Heart right ventricle (tissue), 16 donors: ENCODE measurements at regions not wholly inside any gene's neighbourhood (a gene's known extent, or its start where the extent isn't known, plus 50 kb on each side); places are given as distances from the start of the nearest gene placed in this dataset.

ENCODE experiments used
- ATAC-seq, 8 donors: fragments of 200-7000 bp; cut with Tn5 transposase; one replicate each; pipeline ENCODE4 v1.9.1; 2020; ENCODE audit warnings: mild to moderate bottlenecking in 8 of 8, moderate library complexity in 8 of 8, moderate number of reproducible peaks in 1 of 8
- DNase-seq, 2 donors: peaks; one replicate each; pipeline ENCODE4 v3.0.0-alpha.2; 2020
- H3K27ac ChIP-seq, 10 donors: fragments of 200-600 bp; sonication (generic) in 2 of 10; one replicate each; pipeline versions ENCODE4 v1.5.0 to v1.8.0; 2020 to 2022; ENCODE audit warnings: mild to moderate bottlenecking in 3 of 10
- H3K27me3 ChIP-seq, 7 donors: fragments of 200-600 bp; one replicate each; pipeline ENCODE4 v1.8.0; 2021 to 2022; ENCODE audit warnings: mild to moderate bottlenecking in 2 of 7
- H3K36me3 ChIP-seq, 9 donors: fragments of 200-600 bp; sonication (generic) in 1 of 9; one replicate each; pipeline versions ENCODE4 v1.5.0 to v1.8.0; 2020 to 2022; ENCODE audit warnings: mild to moderate bottlenecking in 2 of 9
- H3K4me1 ChIP-seq, 9 donors: fragments of 200-600 bp; sonication (generic) in 1 of 9; one replicate each; pipeline versions ENCODE4 v1.5.0 to v1.8.0; 2020 to 2022; ENCODE audit warnings: mild to moderate bottlenecking in 4 of 9
- H3K4me3 ChIP-seq, 10 donors: fragments of 200-600 bp; sonication (generic) in 2 of 10; one replicate each; pipeline versions ENCODE4 v1.5.0 to v1.8.0; 2020 to 2022; ENCODE audit warnings: mild to moderate bottlenecking in 7 of 10, moderate library complexity in 2 of 10
- H3K9me3 ChIP-seq, 11 donors: fragments of 200-600 bp in 10 of 11; sonication (generic) in 2 of 11; one replicate each; pipeline versions ENCODE4 v1.5.0 to v1.8.0; 2013 to 2022; ENCODE audit warnings: mild to moderate bottlenecking in 2 of 11, control low read depth in 1 of 11, moderate library complexity in 1 of 11
- CTCF ChIP-seq, 9 donors: fragments of 200-600 bp; sonication (generic) in 2 of 9; IDR thresholded peaks; one replicate each; pipeline versions ENCODE4 v1.5.0 to v1.8.0; 2021 to 2022; ENCODE audit warnings: antibody characterized with exemption in 9 of 9, mild to moderate bottlenecking in 5 of 9, moderate library complexity in 1 of 9
- WGBS, 2 donors: extraction: QIAGEN DNeasy Blood & Tissue Kit; methylation state at CpG; one replicate each; pipeline ENCODE4 v1.1.7; 2013; ENCODE audit warnings: inconsistent platforms in 1 of 2; 5-methylcytosine and 5-hydroxymethylcytosine counted together
- intact Hi-C, 10 donors: fragments of 100-400 bp; cut with DNase I; formaldehyde crosslinking; loops; one replicate each; pipeline versions ENCODE4 v1.11.1 to v1.14.2; 2022
- donor health status: Arrhythmogenic right ventricular cardiomyopathy.
- donor health status: ischemic (EF 13 %, LVEDD 7.1; RV severe dilation, severe dysfunction).
- donor health status: healthy with polysubstance abuse.
- donor health status: DM: no; HTN: yes; CAD: no.
- donor health status: DM: no; HTN: no; CAD: no.
- donor health status: ischemic (EF 25% LVEDD 6.9; RV normal size, moderate dysfunction).
- donor health status: ischemic (EF 25% LVEDD 5.7; RV mildly dilated, moderate dysfunction).
- donor health status: healthy.
- donor health status: DM: yes; HTN: yes; CAD: no.
- donor health status: Ischemic cardiomyopathy.
- donor health status: ischemic (EF 35%, LVEDD 5.7; RV mildly dilated, moderate dysfunction).
- donor health status: nonischemic (EF 11% LVEDD 7.7; RV severe dilation, severe dysfunction).
- donor health status: DM: yes; HTN: yes; CAD: no.
- donor health status: PGD.
- donor health status: ischemic (EF 29% LVEDD 5.4; RV normal size, mild dysfunction).
- donor health status: nonischemic (EF 23%, LVEDD 6.1; RV moderate dilation, normal function).

- intact Hi-C loops, result no loop called here
Measured at GRCh38 chr1:177444997-177445746, 274.4 kb downstream of the BRINP2 start.

GRCh38 chr1:177443003-177443402, 272.2 kb downstream of the BRINP2 start:
- intact Hi-C loops, result no loop called here
- ATAC-seq, result no peak
- H3K27ac ChIP-seq, result no peak overlapping the region

More at GRCh38 chr1:177444997-177445746, 274.4 kb downstream of the BRINP2 start:
- Histone ChIP-seq H3K27me3 (peaks cover 0 to 45% (median 19%) of the 10 kb centered on the region in 7 donors), H3K36me3 (no peaks in the 10 kb centered on the region), H3K27ac (no peak overlapping the region), H3K4me3 (no peak overlapping the region), H3K4me1 (peaks cover 0 to 4% (median 0%) of the 10 kb centered on the region in 9 donors), H3K9me3 (no peaks in the 10 kb centered on the region)
- no peak for TF ChIP-seq CTCF (IDR thresholded peaks at IDR 0.05)
- ATAC-seq (no peak), DNase-seq (no peak)
- 87 to 89% methylated on average over 3 of the region's 3 CpGs for WGBS, 2 donors

GRCh38 chr1:177442584-177442983, 271.8 kb downstream of the BRINP2 start:
- no peak for TF ChIP-seq CTCF (IDR thresholded peaks at IDR 0.05)
- Histone ChIP-seq H3K27ac (no peak overlapping the region), H3K4me3 (no peak overlapping the region), H3K36me3 (no peaks in the 10 kb centered on the region), H3K4me1 (no peaks in the 10 kb centered on the region), H3K27me3 (peaks cover 0 to 62% (median 23%) of the 10 kb centered on the region in 7 donors), H3K9me3 (no peaks in the 10 kb centered on the region)
- ATAC-seq, result no peak
- 50 to 62% methylated on average over 6 of the region's 6 CpGs for WGBS, 2 donors
- DNase-seq, result no peak
- intact Hi-C loops, result no loop called here

More at GRCh38 chr1:177443003-177443402, 272.2 kb downstream of the BRINP2 start:
- no peaks in the 10 kb centered on the region for H3K4me1 ChIP-seq
- no peaks in the 10 kb centered on the region for H3K36me3 ChIP-seq
- H3K27me3 ChIP-seq, result peaks cover 0 to 61% (median 21%) of the 10 kb centered on the region in 7 donors
- no peaks in the 10 kb centered on the region for H3K9me3 ChIP-seq
- 65 to 69% methylated on average over 3 of the region's 3 CpGs for WGBS, 2 donors
- no peak overlapping the region for H3K4me3 ChIP-seq
- no peak for DNase-seq
- TF ChIP-seq CTCF (IDR thresholded peaks at IDR 0.05), result no peak

- intact Hi-C loops, result no loop called here
- Histone ChIP-seq H3K4me3 (no peak overlapping the region), H3K36me3 (no peaks in the 10 kb centered on the region), H3K27ac (no peak overlapping the region), H3K9me3 (no peaks in the 10 kb centered on the region), H3K27me3 (peaks cover 0 to 68% (median 28%) of the 10 kb centered on the region in 7 donors), H3K4me1 (no peaks in the 10 kb centered on the region)
- no peak for DNase-seq
- ATAC-seq, result no peak
- WGBS, 2 donors, result 84 to 85% methylated on average over 1 of the region's 1 CpG
- TF ChIP-seq CTCF (IDR thresholded peaks at IDR 0.05), result no peak
Measured at GRCh38 chr1:177441281-177441680, 270.5 kb downstream of the BRINP2 start.
